ENCODE measurements at regions not wholly inside any gene's neighbourhood (a gene's known extent, or its start where the extent isn't known, plus 50 kb on each side); places are given as distances from the start of the nearest gene placed in this dataset.

DNA sequence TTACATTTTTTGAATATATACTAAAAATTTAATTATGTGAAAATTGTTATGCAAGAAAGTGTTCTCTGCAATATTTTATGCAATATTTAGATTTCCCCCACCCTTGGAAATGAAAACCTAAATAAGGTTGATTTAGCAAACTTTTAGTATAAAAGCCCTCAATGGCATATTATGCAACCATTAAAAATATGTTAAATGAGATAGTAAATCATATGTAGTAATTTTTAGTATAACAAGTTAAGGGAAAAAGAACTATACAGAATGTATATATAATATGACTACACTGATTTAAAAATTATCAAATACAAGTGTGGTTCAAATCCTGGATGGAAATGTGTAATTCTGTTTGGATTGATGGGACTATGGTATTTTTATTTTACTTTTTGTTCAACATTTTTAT lies 116.9 kb upstream of the MEF2C start:
- TF ChIP-seq, protein P1, sequence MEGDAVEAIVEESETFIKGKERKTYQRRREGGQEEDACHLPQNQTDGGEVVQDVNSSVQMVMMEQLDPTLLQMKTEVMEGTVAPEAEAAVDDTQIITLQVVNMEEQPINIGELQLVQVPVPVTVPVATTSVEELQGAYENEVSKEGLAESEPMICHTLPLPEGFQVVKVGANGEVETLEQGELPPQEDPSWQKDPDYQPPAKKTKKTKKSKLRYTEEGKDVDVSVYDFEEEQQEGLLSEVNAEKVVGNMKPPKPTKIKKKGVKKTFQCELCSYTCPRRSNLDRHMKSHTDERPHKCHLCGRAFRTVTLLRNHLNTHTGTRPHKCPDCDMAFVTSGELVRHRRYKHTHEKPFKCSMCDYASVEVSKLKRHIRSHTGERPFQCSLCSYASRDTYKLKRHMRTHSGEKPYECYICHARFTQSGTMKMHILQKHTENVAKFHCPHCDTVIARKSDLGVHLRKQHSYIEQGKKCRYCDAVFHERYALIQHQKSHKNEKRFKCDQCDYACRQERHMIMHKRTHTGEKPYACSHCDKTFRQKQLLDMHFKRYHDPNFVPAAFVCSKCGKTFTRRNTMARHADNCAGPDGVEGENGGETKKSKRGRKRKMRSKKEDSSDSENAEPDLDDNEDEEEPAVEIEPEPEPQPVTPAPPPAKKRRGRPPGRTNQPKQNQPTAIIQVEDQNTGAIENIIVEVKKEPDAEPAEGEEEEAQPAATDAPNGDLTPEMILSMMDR (IDR thresholded peaks at IDR 0.05) = no peak
- TF ChIP-seq EP300 (IDR thresholded peaks at IDR 0.05) = no peak
- no peak for TF ChIP-seq POLR2A (IDR thresholded peaks at IDR 0.05)
